GM21367 (cell line): ENCODE measurements at regions not wholly inside any gene's neighbourhood (a gene's known extent, or its start where the extent isn't known, plus 50 kb on each side); places are given as distances from the start of the nearest gene placed in this dataset.

Source experiments
- ATAC-seq: cut with Tn5 transposase; IDR thresholded peaks from one replicate; pipeline ENCODE4 v1.9.1; 2021; ENCODE audit not compliant: unreplicated experiment

DNA sequence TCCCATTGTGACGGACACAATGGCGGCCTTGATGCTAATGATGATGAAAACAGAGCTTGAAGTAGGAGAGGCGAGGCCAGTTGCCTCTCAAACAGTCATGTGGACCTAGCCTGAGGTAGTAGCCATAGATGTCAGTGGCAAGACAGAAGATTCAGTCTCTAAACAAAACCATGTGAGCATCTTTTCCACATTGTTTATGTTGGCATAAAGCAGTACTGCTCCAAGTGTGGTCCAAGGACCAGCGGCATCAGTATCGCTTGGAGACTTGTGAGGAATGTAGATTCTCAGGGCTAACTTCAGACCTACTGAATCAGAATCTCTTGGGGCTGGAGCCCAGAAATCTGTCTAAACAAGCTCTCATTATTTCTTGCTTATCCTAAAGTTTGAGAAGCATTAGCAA, 312.8 kb upstream of the JAG1 start:
- ATAC-seq = no peak

DNA sequence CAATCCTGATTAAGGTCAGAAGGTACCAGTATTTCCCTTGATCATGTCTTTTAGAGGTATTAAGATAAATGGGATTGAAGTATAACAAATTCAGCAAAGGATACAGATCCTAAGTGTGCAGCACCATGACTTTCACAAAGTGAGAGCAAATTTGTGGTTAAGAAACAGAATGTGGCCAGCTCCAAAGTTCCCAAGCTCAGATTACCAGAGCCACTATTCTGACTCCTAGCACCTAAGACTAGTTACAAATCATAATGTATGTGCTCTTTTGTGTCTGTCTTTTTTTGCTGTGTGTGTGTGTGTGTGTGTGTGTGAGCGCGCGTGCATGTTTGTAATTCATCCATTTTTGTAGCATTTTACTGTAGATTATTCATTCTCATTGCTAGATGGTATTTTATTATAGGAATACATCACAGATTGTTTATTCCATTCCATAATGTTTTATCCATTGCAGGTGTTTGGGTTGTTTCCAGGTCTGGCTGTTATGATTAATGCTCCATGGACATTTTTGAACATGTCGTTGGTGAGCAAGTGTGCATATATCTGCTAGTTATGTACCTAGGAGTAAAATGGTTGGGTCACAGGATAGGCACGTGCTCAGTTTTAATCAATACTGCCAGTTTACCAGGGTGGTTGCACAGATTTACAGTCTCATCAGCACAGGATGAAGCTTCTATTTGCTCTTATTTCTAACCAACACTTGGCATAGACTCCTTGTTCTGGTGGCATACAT, 314.0 kb upstream of the JAG1 start:
- ATAC-seq = no peak

DNA sequence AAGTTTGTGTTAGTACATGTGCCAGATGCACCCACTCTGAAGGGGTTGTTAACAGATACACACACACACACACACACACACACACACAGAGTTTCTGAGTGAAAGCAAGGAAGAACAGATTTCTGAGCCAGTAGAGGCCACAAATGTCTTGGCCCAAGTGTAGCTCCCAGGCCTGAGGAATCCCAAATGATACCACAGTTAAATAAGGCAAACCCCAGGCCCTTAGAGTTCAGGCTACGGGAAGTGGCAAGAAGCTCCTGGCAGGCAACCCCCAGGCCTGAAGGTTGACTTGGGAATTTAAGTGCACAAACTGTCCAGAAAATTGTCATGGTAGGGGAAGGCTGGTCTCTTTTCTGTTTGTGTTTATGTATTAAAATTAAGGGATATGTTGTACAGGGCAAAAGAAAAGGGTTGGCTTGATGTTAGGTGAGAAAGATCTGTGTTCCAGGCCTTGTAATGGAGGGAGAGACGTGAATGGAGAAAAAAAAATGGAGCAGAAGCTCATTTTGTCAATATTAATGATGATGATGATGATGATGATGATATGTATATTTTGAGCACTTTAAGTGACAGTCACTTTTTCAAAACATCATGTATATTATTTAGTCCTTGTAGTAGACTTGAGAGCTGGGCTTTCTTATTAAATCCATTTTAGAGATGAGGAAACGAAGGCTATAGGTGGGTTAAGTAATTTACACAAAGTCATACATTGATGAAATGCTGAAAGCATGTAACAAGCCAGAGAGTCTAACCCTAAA, 317.0 kb upstream of the JAG1 start:
- no peak for ATAC-seq

DNA sequence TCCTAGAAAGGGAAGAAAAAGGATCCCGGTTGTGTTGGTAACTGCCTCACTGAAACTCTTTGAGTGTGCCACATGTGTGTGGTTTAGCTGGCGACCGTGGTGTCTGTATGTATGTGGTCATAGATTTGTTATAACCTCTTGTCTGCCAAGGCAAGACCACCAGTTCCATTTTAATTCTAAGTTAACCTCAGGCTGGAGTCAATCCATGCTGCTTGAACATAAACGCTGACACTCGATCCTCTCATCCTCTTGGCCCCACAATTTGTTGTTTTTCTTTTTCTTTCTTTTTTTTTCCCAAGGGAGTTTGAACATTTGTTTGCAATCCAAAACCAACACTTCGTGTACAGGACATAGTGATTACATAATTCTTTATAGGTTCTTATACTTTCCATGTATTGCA, 318.9 kb upstream of the JAG1 start:
- ATAC-seq = no peak

DNA sequence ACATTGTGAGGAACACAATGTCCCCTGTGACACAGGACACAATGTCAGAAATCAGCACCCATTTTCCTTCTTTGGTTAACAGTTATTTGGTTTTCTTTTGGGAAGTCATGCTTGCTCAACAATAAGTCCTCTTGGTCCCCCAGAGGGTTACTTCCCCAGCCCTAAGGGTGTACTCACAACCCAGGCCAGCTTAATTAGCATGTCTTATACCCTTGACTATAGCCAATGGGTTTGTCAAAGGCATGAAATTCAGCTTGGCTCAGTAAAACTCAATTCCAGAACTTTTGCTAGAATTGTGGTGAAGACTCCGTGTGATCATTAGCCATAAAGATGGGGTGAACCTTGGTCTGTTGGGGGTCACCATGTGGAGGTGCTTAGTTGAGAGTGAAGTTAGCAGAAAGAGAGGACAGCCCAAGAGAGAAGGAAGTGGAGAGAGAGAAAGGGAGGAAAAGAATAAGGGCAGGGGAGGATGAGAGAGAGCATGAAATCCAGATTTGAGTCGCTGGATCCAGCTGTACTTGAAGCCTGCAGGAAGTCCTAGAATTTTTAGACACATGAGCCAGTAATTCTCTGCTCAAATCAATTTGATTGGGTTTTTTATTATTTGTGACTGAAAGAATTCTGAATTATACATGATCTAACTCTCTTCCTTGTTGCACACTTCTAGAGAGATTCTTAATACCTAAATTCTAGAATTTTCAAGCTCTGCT, 321.3 kb upstream of the JAG1 start:
- no peak for ATAC-seq

DNA sequence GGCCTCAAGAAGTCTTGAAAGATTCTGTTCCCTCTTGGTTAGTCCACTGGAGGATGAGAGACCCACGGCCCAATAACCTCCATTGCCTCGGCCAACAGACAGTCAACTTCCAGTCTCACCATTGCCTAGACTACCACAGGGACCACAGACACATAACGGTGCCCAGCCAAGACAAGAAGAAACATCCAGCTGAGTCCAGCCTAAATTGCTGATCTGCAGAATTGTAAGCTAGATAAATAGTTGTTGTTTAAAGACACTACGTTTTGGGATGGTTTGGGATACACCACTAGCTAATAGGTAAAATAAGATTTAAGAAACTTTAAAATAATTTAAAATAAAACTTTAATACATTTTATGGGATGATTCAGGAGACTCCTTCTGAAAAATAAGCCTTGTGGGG, 324.7 kb upstream of the JAG1 start:
- no peak for ATAC-seq

DNA sequence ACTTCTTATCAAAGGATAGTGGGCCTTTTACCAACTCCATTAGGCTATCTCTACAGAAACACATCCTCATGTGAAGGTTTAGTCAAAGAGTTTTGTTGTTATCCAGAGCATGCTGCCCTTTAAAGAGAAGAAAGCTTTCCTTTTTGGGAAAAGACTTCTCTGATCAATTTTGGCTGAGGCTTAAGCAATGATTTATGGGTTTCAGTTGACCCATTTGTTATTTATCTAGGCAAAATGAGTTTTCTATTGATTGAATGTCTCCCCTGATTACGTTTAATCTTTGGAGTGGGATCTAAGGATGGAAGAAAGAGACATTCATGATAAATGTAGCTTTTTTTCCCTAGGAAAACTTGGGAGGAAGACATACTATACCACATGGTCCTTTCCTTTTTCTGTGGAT, 326.6 kb upstream of the JAG1 start:
- no peak for ATAC-seq

DNA sequence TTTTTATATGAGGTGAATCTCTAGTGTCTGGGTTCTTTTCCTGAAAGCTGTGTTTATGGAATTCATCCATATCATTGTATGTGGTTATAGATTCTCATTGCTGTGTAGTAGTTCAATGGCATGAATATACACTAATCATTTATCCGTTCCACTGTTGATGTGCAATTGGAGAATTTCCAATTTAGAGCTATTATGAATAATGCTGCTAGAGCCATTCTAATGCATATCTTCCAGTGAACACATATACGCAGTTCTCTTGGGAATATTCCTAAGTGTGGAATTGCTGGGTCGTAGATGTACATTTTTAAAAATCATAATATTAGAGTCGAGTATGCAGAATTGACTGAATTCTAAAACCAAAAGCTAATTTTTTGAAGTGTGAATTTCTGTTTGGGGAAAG, 327.5 kb upstream of the JAG1 start:
- ATAC-seq = no peak

DNA sequence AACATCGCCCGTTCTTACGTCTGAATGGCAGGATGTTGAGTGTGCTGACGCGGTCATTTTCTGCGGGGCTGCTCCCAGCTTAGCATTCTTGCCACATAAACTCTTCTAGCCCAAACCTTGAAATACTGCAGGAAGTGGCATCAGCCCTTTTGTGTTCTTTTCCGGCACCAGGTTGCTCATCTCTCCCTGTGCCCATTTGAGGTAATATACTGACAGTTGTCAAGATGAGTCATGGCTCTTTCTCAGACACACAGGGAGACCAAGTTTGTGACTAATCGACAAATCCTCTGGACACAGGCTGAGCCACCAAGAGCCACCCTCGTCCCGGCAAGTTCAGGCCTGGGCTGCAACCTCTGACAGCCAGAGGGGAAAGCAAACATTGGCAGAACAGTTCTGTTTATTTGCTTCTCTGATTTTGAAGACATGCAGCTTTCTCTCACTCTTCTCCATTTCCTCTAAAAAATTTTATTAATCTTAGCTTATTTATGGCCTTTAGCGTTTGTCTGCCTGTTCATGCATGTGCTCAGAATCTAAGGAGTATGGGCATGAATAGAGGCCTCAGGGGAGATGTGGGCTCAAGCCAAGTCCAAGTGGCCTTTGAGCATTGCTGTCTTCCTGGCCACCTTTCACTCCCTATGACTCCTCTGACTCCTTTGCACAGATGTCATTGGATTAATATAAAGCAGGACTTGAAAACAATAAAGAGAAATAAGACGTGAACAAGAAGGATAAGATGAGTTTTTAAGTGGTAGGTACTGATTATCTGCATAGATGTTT, 328.2 kb upstream of the JAG1 start:
- ATAC-seq = no peak

DNA sequence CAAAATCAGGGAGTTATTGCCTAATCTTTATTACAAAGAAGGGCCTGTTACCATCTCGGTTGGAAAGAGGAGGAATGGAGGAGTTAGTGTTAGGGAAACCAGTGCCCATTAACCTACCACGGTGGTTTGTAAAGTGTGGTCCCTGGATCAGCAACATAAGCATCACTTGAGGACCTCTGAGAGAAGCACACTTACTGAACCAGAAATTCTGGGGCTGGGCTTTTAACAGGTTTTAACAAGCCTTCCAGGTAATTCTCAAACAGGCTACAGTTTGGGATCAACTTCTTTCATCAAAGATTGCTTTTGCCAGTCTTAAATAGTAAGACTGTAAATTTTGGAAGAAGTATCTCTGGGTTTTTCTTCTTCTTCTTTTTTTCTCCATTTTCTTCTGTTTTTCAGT, 329.5 kb upstream of the JAG1 start:
- ATAC-seq = no peak

DNA sequence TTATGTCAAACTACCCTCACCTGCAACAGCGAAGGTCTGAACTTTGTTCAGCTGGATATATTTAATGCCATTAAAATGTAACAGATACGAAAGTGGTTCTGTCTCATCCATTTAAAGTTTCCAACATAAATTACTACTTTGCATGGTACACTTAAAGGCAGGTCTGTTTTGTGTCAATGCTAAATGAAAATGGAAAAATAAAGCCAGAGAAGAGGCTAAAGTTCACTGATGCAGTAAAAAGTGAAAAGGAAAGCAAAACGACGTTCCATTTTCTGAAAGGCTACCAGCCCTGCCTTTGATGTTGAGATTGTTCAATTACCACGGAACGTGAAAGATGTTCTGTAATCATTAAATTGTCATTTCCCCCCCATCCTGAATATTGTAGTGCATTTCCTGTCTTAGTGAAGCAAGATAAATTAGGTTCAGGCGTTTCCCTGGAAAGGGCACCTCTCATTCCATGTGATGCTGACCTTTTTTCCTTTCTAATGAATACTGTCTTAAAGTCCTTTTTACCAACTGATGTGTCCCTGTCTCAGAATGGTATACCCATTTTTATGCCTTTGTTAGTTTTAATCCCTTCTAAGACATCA, 334.7 kb upstream of the JAG1 start:
- no peak for ATAC-seq

DNA sequence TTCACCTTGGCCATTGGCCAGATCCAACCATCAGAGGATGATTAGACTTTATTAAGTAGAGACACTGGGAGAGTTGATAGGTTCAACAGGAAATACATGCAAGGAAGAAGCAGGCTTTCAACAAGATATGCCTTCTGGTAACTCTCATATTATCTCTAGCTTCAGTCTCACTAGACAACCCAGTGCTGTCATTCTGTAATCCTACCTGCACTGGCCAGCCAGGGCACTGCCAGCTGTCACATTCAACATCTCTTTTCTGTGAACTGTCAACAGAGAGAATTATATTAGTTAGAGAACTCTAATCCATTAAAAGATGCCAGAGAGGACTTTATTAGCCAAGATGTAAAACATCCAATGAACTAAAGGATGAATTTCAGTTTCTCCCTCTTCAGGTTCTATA, 337.9 kb upstream of the JAG1 start:
- no peak for ATAC-seq

DNA sequence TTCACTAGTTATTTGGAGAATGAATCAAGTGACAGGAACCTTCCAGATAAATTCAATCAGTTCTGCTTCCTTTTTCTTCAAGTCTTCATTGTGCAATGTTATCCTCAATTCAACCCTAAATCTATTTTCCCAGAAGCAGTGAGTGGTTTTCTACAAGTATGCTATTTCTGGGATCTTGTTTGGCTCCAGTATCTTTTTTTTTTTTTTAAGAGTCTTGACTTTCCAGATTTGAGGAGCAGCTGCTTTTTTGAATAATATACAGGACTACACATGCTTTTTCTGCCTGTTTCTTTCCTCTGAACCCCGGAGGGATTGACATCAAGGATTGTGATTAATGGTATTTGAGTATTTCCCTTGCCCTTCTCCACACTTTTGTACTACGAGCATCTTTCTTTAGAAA, 339.2 kb upstream of the JAG1 start:
- ATAC-seq = no peak

DNA sequence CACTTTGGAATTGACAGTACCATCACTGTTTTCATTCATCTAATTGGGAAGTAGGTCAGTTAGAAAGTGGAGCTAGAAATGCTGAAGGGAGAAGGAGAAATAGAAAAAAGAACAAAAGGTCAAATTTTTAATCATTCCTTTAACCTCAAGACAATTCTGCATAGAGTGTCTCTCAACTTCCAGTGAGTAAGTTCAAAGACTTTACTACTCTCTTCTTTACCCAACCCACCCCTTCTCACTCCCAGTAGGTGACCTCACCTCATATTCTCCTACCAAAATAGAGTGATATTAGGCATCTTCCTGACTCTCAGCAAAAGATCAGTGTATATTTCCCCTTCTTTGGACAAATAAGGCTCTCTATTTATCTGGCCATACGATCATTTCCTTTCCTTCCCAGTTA, 340.0 kb upstream of the JAG1 start:
- ATAC-seq = no peak

DNA sequence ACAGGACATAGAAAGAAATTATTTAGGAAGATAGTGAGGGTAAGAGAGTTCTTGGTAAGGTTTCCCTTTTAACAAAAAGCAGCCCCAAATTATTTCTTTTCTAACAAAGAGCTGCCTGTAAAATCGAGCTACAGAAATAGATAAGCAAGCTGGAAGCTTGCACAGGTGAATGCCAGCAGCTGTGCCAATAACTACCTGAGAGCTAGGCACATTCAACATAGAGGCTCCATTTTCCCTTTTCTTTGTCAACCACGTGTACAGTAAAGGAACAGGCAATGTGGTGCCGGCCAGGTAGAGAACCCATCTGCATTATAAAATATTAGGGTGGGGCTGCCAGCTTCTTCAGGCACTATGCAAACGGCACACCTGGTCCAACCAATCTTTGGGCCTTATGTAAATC, 341.6 kb upstream of the JAG1 start:
- no peak for ATAC-seq

DNA sequence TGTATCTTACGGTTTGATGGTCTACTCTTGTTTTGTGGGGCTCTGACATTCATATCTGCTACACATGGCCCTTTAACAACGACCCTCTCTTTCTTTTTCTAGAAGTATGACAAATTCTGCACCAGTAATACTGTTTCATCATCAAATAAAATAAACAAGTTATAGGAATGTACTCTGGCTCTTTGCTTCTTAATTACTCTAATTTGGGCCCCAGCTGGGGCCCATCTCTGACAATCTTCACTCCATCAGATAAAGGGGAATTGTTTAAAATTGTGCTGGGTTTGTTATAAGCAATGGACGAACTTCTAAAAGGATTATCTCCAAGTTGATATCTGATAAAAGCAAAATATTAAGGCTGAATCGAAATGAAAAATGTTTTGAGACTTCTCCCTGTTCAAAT, 343.6 kb upstream of the JAG1 start:
- no peak for ATAC-seq

DNA sequence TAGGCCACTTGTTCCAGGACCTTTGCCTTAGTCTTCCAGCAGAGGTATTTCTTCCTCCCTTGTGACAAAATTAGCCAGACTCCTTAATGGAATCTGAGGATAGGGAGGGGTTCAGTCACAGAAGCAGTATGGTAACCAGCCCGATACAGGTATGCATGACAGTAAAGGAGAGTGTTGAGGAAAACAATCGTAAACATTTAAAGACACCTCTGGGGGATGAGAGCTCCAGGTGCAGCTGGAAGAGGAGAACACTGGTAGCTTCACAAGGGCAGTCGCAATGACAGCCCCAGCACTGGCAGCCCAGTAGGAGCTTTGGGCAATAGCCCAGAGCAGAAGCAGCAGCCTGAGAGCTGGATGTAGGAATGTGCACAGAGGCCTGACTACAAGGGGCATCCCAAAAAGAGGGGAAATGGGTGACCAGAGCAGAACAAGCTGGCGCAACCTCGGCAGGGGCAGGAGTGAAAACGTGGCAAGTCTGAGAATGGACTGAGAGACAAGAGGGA, 344.9 kb upstream of the JAG1 start:
- no peak for ATAC-seq

DNA sequence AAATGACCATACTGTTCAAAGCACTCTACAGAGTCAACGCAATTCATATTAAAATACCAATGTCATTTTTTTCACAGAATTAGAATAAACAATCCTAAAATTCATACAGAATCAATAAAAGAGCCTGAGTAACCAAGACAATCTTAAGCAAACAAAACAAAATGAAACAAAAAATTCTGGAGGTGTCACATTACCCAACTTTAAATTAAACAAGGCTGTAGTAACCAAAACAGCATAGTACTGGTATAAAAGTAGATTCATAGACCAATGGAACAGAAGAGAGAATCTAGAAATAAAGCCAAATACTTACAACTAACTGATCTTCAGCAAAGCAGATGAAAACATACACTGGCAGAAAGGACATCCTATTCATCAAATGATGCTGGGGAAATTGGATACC, 346.9 kb upstream of the JAG1 start:
- no peak for ATAC-seq

DNA sequence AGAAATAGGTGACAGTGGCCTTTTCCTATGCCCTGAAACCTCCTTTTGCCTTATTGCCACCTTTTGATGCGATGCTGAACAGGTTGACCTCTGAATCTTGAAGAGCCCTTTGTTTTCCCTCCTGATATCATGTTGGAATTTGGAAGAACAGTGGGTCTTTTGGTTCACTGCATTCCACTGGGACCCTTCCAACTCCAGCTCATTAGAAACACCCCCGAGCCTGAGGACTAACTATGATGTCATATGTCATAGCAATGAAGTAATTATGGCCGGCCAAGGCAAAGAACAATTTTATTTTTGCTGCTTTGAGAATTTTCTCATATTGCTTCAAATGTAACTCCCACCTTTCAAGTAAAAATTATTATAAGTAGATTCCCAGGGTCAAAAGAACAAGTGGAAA, 353.4 kb upstream of the JAG1 start:
- ATAC-seq = no peak

DNA sequence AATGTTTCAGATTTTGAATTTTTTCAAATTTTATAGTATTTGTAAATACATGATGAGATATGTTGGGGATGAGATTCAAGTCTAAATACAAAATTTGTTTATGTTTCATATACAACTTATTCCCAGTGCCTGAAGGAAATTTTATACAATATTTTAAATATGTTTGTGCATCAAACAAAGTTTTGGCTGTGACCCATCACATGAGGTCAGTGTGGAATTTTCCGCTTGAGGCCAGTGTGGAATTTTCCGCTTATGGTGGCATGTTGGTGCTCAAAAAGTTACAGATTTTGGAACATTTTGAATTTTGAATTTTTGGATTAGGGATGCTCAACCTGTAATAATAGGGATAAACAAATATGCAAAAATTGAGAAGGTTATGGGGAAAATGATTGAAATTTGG, 356.6 kb upstream of the JAG1 start:
- ATAC-seq = no peak

DNA sequence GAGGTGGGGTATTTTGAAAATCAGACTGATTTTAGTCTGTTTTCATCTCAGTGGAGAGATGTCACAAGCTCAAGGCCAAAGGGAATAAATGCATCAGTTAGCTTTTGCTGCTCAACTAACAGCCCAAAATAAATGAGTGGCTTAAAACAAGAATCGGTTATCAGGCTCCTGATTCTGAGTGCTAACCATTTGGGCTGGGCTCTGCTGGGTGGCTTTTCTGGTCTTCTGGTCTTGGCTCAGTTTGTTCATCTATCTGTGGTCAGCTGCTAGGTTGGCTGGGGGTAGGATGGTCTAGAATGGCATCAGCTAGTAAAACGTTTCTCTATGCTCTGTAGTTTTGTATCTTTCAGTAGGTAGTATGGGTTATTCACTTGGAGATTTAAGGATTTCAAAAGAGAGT, 357.5 kb upstream of the JAG1 start:
- ATAC-seq = no peak
